Stimulated activated CD8-positive, alpha-beta memory T cell treated with anti-CD3 and anti-CD28 coated beads, Interleukin-7, amount 100 ng/mL, for 48 hours (primary cell): ENCODE measurements at regions not wholly inside any gene's neighbourhood (a gene's known extent, or its start where the extent isn't known, plus 50 kb on each side); places are given as distances from the start of the nearest gene placed in this dataset.
"Not testable (repeated sequence)": the region's sequence is repeated elsewhere in the genome, so short reads cannot be mapped to it uniquely, and the experiment has no call there.

Experiments
- DNase-seq, 2 donors: peaks; one replicate each; pipeline ENCODE4 v3.0.0-alpha.2; 2020; ENCODE audit warnings: low read depth in 1 of 2; ENCODE audit errors: extremely low read depth in 1 of 2

- no peak for DNase-seq
Measured at GRCh38 chr1:82152356-82153271, 351.9 kb downstream of the ADGRL2 start.

GRCh38 chr1:82145656-82146055 is 344.9 kb downstream of the ADGRL2 start:
- no peak for DNase-seq

- DNase-seq = no peak
Measured at GRCh38 chr1:82143108-82143833, 342.5 kb downstream of the ADGRL2 start.

- DNase-seq = no peak
Measured at GRCh38 chr1:82141390-82141789, 340.7 kb downstream of the ADGRL2 start.

GRCh38 chr1:82139751-82140468 is 339.2 kb downstream of the ADGRL2 start:
- no peak for DNase-seq

GRCh38 chr1:82136351-82136750 is 335.6 kb downstream of the ADGRL2 start:
- not testable (repeated sequence) for DNase-seq

GRCh38 chr1:82125866-82126265 is 325.1 kb downstream of the ADGRL2 start:
- DNase-seq = no peak

GRCh38 chr1:82125119-82125518 is 324.4 kb downstream of the ADGRL2 start:
- no peak for DNase-seq

GRCh38 chr1:82121421-82121820 is 320.7 kb downstream of the ADGRL2 start:
- no peak for DNase-seq

GRCh38 chr1:82116105-82116504 is 315.4 kb downstream of the ADGRL2 start:
- no peak for DNase-seq

GRCh38 chr1:82114887-82115286 is 314.2 kb downstream of the ADGRL2 start:
- DNase-seq = no peak

- no peak for DNase-seq
Measured at GRCh38 chr1:82110366-82111254, 309.9 kb downstream of the ADGRL2 start.

- DNase-seq = no peak
Measured at GRCh38 chr1:82108843-82109242, 308.1 kb downstream of the ADGRL2 start.

- DNase-seq = no peak
Measured at GRCh38 chr1:82106672-82107071, 305.9 kb downstream of the ADGRL2 start.

- no peak for DNase-seq
Measured at GRCh38 chr1:82099170-82099569, 298.4 kb downstream of the ADGRL2 start.

- DNase-seq = no peak
Measured at GRCh38 chr1:82094136-82094535, 293.4 kb downstream of the ADGRL2 start.

GRCh38 chr1:82091729-82092128 is 291.0 kb downstream of the ADGRL2 start:
- no peak for DNase-seq

GRCh38 chr1:82091265-82091664 is 290.5 kb downstream of the ADGRL2 start:
- no peak for DNase-seq

- DNase-seq = no peak
Measured at GRCh38 chr1:82090104-82090503, 289.4 kb downstream of the ADGRL2 start.

- no peak for DNase-seq
Measured at GRCh38 chr1:82086739-82087138, 286.0 kb downstream of the ADGRL2 start.
